Peyer's patch (tissue), 4 donors: ENCODE measurements at regions not wholly inside any gene's neighbourhood (a gene's known extent, or its start where the extent isn't known, plus 50 kb on each side); places are given as distances from the start of the nearest gene placed in this dataset.

ENCODE experiments used
- POLR2A ChIP-seq, 2 donors: fragments of 450-650 bp; IDR thresholded peaks; one replicate each; pipeline ENCODE4 v1.5.1; 2017; ENCODE audit warnings: antibody characterized with exemption in 2 of 2, mild to moderate bottlenecking in 2 of 2, moderate library complexity in 2 of 2
- TF ChIP-seq, protein P1 (sequence below), 6 experiments: fragments of 450-650 bp in 4 of 6; fragments of 200-600 bp in 2 of 6; sonication (generic) in 1 of 6; IDR thresholded peaks; one replicate each; pipeline ENCODE4 v1.5.1; 2017 to 2019; ENCODE audit warnings: antibody characterized with exemption in 6 of 6, mild to moderate bottlenecking in 3 of 6, moderate library complexity in 1 of 6

DNA sequence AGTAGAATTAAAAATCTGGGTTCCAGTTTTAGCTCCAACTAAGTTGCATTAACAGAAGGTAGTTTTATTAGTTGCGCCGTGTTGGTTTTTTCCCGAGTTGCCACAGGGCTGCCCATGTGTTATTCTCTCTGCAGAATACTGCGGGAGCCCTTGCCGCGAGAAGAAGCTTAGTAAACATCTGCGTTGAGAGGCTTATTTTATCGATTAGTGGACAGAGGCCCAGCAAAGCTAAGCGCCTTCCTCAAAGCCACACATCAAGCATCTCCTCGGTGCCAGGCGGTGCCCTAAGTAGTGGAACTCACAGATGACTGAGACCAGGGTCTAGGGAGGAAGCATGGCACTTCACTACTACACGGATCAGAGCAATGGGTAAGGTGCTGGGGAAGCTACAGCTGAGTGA lies 212.3 kb upstream of the IRX5 start:
- TF ChIP-seq, protein P1, sequence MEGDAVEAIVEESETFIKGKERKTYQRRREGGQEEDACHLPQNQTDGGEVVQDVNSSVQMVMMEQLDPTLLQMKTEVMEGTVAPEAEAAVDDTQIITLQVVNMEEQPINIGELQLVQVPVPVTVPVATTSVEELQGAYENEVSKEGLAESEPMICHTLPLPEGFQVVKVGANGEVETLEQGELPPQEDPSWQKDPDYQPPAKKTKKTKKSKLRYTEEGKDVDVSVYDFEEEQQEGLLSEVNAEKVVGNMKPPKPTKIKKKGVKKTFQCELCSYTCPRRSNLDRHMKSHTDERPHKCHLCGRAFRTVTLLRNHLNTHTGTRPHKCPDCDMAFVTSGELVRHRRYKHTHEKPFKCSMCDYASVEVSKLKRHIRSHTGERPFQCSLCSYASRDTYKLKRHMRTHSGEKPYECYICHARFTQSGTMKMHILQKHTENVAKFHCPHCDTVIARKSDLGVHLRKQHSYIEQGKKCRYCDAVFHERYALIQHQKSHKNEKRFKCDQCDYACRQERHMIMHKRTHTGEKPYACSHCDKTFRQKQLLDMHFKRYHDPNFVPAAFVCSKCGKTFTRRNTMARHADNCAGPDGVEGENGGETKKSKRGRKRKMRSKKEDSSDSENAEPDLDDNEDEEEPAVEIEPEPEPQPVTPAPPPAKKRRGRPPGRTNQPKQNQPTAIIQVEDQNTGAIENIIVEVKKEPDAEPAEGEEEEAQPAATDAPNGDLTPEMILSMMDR (IDR thresholded peaks at IDR 0.05), result no peak
- no peak for TF ChIP-seq POLR2A (IDR thresholded peaks at IDR 0.05)
